ENCODE measurements at regions not wholly inside any gene's neighbourhood (a gene's known extent, or its start where the extent isn't known, plus 50 kb on each side); places are given as distances from the start of the nearest gene placed in this dataset.

GRCh38 chr14:22086131-22086530 lies 412.5 kb upstream of the OR4E1 start:
- in situ Hi-C loops (cut with MboI; ENCODE audit: low pct_unique_long_range_greater_than_20kb, low sequenced_read_pairs, unreplicated experiment): no loop called here
- no peak for DNase-seq (ENCODE audit: low spot score)
- no peak for TF ChIP-seq CTCF (IDR thresholded peaks at IDR 0.05; ENCODE audit: extremely low read depth, insufficient read depth, missing control alignments)

- TF ChIP-seq CTCF (IDR thresholded peaks at IDR 0.05; ENCODE audit: extremely low read depth, insufficient read depth, missing control alignments): peak; percentile 70
- in situ Hi-C loops (cut with MboI; ENCODE audit: low pct_unique_long_range_greater_than_20kb, low sequenced_read_pairs, unreplicated experiment): no loop called here
- peak; percentile 45 for DNase-seq (ENCODE audit: low spot score)
Observed at GRCh38 chr14:22084393-22085281, 411.0 kb upstream of the OR4E1 start.

GRCh38 chr14:22081337-22081736 lies 407.7 kb upstream of the OR4E1 start:
- no peak for TF ChIP-seq CTCF (IDR thresholded peaks at IDR 0.05; ENCODE audit: extremely low read depth, insufficient read depth, missing control alignments)
- in situ Hi-C loops (cut with MboI; ENCODE audit: low pct_unique_long_range_greater_than_20kb, low sequenced_read_pairs, unreplicated experiment): no loop called here
- no peak for DNase-seq (ENCODE audit: low spot score)

GRCh38 chr14:22079766-22080165 lies 406.1 kb upstream of the OR4E1 start:
- no peak for TF ChIP-seq CTCF (IDR thresholded peaks at IDR 0.05; ENCODE audit: extremely low read depth, insufficient read depth, missing control alignments)
- in situ Hi-C loops (cut with MboI; ENCODE audit: low pct_unique_long_range_greater_than_20kb, low sequenced_read_pairs, unreplicated experiment): no loop called here
- DNase-seq (ENCODE audit: low spot score): no peak

GRCh38 chr14:22073801-22074200 lies 400.2 kb upstream of the OR4E1 start:
- TF ChIP-seq CTCF (IDR thresholded peaks at IDR 0.05; ENCODE audit: extremely low read depth, insufficient read depth, missing control alignments): no peak
- in situ Hi-C loops (cut with MboI; ENCODE audit: low pct_unique_long_range_greater_than_20kb, low sequenced_read_pairs, unreplicated experiment): no loop called here
- DNase-seq (ENCODE audit: low spot score): no peak

- in situ Hi-C loops (cut with MboI; ENCODE audit: low pct_unique_long_range_greater_than_20kb, low sequenced_read_pairs, unreplicated experiment): no loop called here
- DNase-seq (ENCODE audit: low spot score): no peak
- no peak for TF ChIP-seq CTCF (IDR thresholded peaks at IDR 0.05; ENCODE audit: extremely low read depth, insufficient read depth, missing control alignments)
Observed at GRCh38 chr14:22071006-22071405, 397.4 kb upstream of the OR4E1 start.

Data from GM13977 (cell line).